Medulla oblongata (tissue), 1 donor: ENCODE measurements at regions not wholly inside any gene's neighbourhood (a gene's known extent, or its start where the extent isn't known, plus 50 kb on each side); places are given as distances from the start of the nearest gene placed in this dataset.
A peak's percentile ranks its signal among the peaks of the same experiment; 100 is the strongest.
"Not testable (repeated sequence)": the region's sequence is repeated elsewhere in the genome, so short reads cannot be mapped to it uniquely, and the experiment has no call there.

ENCODE experiments used
- DNase-seq: peaks from one replicate; pipeline ENCODE4 v3.0.0-alpha.2; 2015; ENCODE audit errors: extremely low spot score

- no peak for DNase-seq
Observed at GRCh38 chr4:117135634-117136354, 50.4 kb upstream of the TRAM1L1 start.

DNA sequence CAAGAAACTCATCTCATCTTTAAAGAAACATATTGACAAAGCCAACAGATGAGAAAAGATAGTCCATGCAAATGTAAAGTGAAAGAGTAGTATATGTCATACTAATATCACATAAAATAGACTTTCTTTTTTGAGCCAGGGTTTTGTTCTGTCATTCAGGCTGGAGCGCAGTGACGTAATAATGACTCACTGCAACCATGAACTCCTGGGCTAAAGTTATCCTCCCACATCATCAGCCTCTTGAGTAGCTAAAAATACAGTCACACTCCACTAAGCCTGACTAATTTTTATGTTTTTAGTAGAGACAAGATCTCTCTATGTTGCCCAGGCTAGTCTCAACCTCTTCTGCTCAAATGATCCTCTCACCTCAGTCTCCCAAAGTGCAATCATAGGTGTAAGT lies 51.8 kb upstream of the TRAM1L1 start:
- no peak for DNase-seq

DNA sequence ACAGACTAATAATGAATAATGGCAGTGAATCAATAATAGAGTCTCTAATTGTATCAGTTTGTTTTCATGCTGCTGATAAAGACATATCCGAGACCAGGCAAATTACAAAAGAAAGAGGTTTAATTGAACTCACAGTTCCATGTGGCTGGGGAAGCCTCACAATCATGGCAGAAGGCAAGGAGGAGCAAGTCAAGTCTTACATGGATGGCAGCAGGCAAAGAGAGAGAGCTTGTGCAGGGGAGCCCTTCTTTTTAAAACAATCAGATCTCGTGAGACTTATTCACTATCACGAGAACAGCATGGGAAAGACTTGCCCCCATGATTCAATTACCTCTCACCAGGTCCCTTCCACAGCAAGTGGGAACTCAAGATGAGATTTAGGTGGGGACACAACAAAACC lies 53.4 kb upstream of the TRAM1L1 start:
- not testable (repeated sequence) for DNase-seq

DNA sequence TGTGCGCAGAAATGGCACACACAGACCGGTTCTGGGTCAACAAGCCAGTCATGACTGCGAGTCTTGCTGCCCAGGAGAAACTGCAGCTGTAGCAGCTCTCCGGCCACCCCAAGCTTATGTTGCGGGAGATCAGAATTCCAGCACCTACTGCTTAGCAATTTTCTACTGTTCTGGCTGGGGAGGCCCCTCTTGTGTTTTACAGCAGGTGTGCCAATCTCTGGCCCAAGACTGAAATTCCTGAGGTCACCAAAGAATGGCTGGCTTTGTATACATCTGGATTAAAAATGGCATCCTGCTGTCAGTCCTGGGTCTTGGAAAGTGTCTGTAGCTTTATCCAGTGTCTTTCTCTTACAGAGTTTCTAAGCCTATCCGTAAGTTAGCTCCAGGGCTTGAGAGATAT lies 68.9 kb upstream of the TRAM1L1 start:
- DNase-seq: no peak

DNA sequence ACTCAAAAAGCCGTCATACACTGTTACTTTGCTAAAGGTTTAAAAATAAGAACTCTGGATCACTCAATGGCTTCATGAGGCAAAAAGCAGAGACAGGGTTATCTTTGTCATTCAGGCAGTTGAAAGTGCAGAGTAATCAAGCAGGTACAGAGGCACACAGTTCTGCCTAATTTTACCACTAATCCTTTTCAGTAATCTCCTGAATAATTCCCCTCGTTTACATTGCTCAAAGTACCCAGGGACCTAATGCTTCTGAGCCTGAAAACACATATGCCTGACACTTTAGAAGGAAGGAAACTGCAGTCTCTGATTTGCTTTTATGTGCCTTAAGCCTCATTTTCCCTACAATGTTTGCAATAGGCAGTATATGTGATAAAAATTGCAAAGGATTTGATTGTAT lies 71.4 kb upstream of the TRAM1L1 start:
- no peak for DNase-seq

DNA sequence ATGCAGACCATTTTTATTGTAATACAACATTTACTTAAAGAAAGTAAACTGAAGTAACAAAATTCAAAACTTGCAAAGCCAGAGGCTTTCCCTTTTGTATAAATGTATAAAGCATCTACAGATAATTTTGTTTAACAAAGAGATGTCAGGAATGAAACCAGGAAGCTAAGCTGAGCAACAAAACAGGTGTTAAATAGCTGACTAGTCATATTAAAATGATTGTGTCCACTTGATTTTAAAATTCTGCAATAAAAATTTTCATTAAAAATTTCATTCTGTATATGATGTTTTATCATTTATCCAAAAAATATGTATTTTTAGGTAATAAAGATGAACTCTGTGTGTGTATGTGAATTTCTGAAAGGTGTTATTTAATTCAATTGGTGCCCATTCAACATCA lies 72.0 kb upstream of the TRAM1L1 start:
- no peak for DNase-seq

- no peak for DNase-seq
Observed at GRCh38 chr4:117162976-117163375, 77.6 kb upstream of the TRAM1L1 start.

DNA sequence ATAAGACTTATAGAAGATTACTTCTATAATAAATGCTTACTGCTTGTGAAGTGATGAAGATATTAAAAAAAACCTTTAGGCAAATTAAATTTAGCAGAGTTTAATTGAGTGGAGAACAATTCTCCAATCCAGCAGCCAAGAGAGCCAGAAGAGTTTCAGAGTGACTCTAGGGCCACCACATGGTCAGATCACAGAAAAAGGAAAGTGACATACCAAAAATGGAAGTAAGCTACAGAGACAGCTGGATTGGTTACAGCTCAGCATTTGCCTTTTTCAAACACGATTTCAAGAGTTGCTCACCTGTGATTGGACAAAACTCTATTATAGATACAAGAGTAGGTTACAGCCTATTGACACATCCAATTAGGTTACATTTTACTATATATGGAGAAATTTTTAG lies 79.0 kb upstream of the TRAM1L1 start:
- no peak for DNase-seq

- DNase-seq: not testable (repeated sequence)
Observed at GRCh38 chr4:117175369-117175768, 90.0 kb upstream of the TRAM1L1 start.

DNA sequence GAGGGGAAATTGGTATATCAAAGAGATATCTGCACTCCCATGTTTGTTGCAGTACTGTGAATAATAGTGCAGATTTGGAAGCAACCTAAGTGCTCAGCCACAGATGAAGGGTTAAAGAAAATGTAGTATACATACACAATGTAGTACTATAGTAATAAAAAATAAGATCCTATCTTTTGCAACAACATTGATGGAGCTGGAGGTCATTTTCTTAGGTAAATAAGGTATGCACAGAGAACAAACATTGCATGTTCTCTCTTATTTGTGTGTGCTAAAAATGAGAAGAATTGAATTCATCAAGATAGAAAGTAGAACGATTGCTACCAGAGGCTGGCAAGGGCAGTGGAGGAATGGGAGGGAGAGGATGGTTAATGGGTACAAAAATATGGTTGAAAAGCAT lies 117.9 kb upstream of the TRAM1L1 start:
- DNase-seq: no peak

- DNase-seq: no peak
Observed at GRCh38 chr4:117210551-117210950, 125.2 kb upstream of the TRAM1L1 start.

- no peak for DNase-seq
Observed at GRCh38 chr4:117224256-117224655, 138.9 kb upstream of the TRAM1L1 start.

- DNase-seq: no peak
Observed at GRCh38 chr4:117225471-117225870, 140.1 kb upstream of the TRAM1L1 start.

GRCh38 chr4:117227925-117228324 lies 142.5 kb upstream of the TRAM1L1 start:
- no peak for DNase-seq

DNA sequence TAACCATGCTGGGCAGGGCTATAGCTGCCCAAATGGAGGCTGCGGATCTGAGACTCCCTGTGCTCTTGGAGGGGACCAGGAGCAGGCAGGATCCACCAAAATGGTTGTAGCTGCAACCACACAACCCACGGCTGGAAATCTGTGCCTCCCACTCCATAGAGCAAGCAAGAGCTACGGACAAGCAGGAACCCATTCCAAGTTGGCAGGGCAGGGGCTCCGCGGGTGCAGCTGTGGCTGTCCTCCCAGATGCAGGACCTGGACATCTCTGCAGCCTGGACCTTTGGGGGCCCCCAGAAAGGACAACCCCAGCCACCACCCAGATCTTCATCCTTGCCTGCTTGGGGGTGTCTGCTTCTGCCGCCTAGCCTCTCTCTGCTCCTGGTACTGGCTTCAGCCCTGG lies 154.1 kb upstream of the TRAM1L1 start:
- no peak for DNase-seq

GRCh38 chr4:117249333-117249732 lies 164.0 kb upstream of the TRAM1L1 start:
- DNase-seq: no peak

DNA sequence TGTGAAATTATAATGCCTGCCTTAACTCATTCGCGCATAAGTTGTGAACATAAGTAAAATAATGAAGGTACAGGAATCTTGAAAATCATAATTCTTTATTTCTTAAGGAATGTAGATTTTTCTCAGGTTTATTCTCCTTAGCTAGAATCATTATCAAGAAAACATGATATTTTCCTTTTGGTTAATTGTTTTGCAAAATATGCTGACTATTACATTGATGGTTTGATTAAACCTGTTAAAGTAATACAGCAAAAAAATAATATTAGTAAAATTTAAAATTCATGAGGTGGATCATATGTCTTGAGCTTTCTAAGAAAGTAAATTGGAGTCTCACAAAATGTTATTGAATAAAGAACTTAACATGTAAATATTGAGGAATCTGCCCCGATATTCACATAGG lies 178.7 kb upstream of the TRAM1L1 start:
- DNase-seq: no peak

DNA sequence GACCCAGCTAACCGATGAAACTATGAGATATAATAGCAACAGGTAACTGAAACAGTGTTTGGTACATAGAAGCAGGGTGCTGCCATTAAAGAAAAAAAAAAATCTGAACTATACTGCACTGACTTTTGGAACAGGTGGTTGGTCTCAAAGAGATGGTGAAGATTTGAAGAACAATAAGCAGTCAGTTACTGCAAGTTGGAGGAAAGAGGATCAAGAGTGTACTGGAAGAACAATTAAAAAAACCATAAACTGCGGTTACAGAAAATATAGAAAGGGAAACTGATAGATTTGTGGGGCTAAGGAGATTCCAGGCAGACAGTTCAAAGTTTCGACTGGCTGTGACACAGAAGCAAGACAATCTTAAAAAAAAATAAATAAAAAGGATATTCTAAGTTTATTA lies 181.9 kb upstream of the TRAM1L1 start:
- DNase-seq: no peak

- DNase-seq: peak; percentile 73
Observed at GRCh38 chr4:117284736-117285135, 199.4 kb upstream of the TRAM1L1 start.

DNA sequence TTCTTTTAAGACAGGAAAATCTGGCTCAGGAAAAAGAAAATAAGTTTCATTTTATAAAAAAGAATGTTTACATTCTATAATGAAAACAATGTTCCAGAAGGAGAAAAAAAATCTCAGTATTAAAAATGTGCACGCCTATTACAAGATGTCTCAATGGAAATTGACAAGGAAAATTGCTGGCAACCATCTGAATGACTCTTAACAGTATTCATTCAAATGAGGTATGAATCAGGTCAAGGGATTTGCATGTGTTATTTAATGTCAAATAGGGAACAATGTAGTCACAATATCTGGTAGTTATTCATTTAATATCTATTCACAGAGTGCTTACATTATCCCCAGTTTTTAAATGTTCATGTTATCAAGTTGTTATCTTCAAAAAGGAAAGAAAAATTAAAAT lies 208.4 kb upstream of the TRAM1L1 start:
- no peak for DNase-seq

GRCh38 chr4:117302226-117302625 lies 216.8 kb upstream of the TRAM1L1 start:
- DNase-seq: no peak

DNA sequence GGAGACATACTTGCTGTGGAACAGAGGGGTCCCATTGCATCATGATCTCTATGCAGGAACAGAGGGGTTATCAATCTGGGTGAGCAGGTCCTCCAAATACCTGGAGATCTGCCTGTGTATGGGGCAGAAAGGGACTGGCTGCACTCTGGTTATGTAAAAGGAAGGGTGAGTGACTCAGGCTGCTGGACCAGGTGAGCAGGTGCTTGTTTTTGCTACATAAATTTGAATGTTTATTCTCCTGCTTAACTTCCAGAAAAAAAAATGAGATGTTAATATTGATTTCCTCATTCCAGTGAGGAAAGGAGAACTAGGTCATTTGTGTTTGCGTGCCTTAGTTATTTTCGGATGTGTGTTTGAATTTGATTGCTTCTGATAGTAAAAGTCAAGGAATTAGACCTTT lies 225.8 kb upstream of the TRAM1L1 start:
- no peak for DNase-seq

- DNase-seq: no peak
Observed at GRCh38 chr4:117311989-117312388, 226.6 kb upstream of the TRAM1L1 start.

GRCh38 chr4:117324851-117325491 lies 239.6 kb upstream of the TRAM1L1 start:
- DNase-seq: no peak
